ENCODE measurements at regions not wholly inside any gene's neighbourhood (a gene's known extent, or its start where the extent isn't known, plus 50 kb on each side); places are given as distances from the start of the nearest gene placed in this dataset.

GRCh38 chr5:12109075-12109688, 204.9 kb upstream of the CTNND2 start:
- no peak for TF ChIP-seq ZNF514 (tag by site-specific recombination; IDR thresholded peaks at IDR 0.05)
- TF ChIP-seq ZFP3 (tag by site-specific recombination; IDR thresholded peaks at IDR 0.05; ENCODE audit: low read depth), result no peak
- TF ChIP-seq, protein P1, sequence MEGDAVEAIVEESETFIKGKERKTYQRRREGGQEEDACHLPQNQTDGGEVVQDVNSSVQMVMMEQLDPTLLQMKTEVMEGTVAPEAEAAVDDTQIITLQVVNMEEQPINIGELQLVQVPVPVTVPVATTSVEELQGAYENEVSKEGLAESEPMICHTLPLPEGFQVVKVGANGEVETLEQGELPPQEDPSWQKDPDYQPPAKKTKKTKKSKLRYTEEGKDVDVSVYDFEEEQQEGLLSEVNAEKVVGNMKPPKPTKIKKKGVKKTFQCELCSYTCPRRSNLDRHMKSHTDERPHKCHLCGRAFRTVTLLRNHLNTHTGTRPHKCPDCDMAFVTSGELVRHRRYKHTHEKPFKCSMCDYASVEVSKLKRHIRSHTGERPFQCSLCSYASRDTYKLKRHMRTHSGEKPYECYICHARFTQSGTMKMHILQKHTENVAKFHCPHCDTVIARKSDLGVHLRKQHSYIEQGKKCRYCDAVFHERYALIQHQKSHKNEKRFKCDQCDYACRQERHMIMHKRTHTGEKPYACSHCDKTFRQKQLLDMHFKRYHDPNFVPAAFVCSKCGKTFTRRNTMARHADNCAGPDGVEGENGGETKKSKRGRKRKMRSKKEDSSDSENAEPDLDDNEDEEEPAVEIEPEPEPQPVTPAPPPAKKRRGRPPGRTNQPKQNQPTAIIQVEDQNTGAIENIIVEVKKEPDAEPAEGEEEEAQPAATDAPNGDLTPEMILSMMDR (tag by site-specific recombination; IDR thresholded peaks at IDR 0.05), result no peak
- no peak for TF ChIP-seq KLF16 (tag by site-specific recombination; IDR thresholded peaks at IDR 0.05)
- TF ChIP-seq, protein P2, sequence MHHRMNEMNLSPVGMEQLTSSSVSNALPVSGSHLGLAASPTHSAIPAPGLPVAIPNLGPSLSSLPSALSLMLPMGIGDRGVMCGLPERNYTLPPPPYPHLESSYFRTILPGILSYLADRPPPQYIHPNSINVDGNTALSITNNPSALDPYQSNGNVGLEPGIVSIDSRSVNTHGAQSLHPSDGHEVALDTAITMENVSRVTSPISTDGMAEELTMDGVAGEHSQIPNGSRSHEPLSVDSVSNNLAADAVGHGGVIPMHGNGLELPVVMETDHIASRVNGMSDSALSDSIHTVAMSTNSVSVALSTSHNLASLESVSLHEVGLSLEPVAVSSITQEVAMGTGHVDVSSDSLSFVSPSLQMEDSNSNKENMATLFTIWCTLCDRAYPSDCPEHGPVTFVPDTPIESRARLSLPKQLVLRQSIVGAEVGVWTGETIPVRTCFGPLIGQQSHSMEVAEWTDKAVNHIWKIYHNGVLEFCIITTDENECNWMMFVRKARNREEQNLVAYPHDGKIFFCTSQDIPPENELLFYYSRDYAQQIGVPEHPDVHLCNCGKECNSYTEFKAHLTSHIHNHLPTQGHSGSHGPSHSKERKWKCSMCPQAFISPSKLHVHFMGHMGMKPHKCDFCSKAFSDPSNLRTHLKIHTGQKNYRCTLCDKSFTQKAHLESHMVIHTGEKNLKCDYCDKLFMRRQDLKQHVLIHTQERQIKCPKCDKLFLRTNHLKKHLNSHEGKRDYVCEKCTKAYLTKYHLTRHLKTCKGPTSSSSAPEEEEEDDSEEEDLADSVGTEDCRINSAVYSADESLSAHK (tag by site-specific recombination; IDR thresholded peaks at IDR 0.05), result no peak
- no peak for TF ChIP-seq ZNF175 (tag by site-specific recombination; IDR thresholded peaks at IDR 0.05)
- TF ChIP-seq ZNF184 (tag by site-specific recombination; IDR thresholded peaks at IDR 0.05), result no peak
- TF ChIP-seq ZNF140 (tag by site-specific recombination; IDR thresholded peaks at IDR 0.05), result no peak
- TF ChIP-seq ZNF768 (tag by site-specific recombination; IDR thresholded peaks at IDR 0.05), result no peak
- TF ChIP-seq ZNF830 (tag by site-specific recombination; IDR thresholded peaks at IDR 0.05; ENCODE audit: low read depth), result no peak
